HT1080 (cell line): ENCODE measurements at regions not wholly inside any gene's neighbourhood (a gene's known extent, or its start where the extent isn't known, plus 50 kb on each side); places are given as distances from the start of the nearest gene placed in this dataset.

Experiments used
- DNase-seq: peaks from one replicate; pipeline ENCODE4 v3.0.0-alpha.2; 2015; ENCODE audit warnings: low read depth

DNA sequence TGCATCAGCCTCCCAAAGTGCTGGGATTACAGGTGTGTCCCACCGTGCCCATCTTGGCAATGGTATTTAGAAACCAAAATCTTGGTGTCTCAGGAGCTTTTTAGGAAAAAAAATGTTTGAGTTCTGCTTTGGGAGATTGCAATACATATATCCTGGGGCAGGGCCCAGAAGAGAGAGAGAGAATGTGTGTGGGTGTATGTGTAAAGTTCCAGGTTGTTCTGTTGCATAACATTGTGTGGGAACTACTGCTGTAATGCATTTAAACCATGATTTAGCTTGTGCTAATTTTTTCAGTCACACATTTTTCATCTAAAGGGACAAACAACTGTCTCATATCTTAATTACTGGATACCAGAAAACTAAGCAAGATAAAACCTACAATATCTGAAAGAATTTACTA, 70.8 kb upstream of the NABP1 start:
- DNase-seq: no peak

DNA sequence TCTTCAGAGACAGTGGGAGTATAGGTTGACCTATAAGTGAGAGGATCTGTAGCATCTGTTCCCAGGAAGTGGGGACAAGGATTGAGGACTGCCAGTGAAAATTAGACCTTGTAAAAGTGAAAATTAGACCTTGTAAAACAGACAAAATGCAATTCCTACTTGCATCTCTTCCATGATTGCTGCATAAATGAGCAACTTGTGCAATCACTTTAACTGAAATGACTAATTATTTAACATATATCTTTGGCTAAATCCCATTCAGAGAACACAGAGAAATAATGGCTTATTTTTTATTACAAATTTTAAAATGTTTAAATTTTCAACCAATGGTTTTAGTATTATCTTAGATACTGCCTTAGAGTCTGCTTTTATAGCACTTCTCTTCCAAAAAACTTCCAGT, 67.2 kb upstream of the NABP1 start:
- DNase-seq: no peak

DNA sequence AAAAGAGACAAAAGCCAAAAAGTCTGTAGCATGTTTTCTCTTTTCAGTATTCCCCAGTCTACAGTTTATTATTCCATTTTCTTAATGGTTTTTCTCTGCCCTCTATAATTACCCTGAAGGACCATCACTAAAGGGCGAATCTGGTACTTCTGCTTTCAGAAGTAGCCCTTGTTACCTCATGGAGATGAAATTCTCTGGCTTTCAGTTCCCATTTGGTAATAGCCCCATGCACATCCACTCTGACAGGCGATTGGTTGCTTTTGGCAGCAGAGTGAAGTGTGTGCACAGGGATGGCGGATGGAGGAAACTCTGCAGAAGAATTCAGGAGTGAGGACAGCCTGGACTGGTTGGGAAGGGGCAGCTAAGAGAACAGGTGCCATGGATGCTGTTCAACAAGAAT, 66.3 kb upstream of the NABP1 start:
- no peak for DNase-seq

DNA sequence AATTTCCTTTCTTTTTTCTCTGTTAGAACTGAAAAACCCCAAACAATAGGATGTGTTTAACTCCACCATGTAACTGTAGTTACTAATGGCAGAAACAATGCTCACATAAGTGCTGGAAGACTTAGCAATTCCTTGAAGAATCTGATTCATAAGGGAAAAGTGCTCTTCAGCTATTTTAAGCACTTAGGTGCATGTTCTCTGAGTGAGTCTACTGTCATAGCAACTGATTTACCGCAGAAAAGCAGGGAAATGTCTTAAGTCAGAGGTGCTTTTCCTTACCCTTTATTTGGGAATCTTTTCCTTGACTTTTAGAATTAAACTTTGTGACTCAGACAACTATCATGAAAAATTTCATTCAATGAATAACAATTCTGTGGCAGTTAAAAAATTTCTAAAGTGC, 65.4 kb upstream of the NABP1 start:
- peak; percentile 95 for DNase-seq

DNA sequence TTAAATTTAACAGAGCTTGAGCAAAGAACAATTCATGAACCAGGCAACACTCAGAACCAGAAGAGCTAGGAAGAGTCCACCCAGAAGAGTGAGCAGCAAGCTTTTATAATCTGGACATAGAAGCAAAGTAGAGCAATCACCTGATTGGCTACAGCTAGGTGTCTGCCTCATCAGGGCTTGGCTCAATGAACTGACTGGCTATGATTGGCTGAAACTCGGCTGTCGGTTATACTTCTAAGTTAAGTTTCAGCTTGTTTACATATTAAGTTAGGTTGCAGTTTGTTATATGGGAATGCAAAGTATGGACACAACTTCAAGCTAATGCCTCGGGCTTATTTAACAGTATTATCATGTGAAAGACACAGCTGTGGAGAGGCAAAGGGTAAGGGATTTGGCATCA, 63.2 kb upstream of the NABP1 start:
- no peak for DNase-seq

DNA sequence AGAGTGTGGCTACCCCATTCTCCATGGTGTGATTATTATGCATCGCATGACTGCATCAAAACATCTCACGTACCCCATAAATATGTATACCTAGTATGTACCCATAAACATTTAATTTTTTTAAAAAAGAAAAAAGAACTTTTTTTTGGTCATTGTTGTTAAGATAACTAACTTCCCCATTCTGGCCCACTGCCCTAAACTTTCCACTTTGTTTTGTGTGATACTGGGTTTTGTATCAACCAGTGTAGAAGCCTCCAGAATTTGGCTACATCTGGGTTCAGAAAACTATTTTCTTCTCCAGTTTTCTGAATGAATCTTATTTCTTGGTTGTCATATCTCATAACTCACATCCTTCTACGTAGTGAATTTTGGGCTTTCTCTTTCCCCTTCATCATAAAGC, 62.3 kb upstream of the NABP1 start:
- no peak for DNase-seq

DNA sequence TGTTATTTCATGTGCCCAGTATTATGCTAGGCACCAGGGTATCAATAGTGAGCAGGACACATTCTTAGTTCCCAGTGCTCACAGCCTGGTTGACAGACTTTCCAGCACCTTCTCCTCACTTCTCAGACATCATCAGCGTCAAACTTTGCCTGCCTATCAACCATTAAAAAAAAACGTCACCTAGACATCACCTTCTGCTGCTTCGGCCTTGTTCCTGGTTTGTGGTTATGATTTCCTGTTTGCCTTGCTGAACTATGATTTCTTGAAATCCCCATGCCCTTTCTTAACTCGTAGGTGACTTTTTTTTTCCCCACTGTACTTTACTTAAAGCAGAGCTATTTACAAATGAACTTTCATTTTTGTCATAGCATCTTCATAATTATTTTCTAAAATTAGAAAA, 60.4 kb upstream of the NABP1 start:
- DNase-seq: peak; percentile 69

DNA sequence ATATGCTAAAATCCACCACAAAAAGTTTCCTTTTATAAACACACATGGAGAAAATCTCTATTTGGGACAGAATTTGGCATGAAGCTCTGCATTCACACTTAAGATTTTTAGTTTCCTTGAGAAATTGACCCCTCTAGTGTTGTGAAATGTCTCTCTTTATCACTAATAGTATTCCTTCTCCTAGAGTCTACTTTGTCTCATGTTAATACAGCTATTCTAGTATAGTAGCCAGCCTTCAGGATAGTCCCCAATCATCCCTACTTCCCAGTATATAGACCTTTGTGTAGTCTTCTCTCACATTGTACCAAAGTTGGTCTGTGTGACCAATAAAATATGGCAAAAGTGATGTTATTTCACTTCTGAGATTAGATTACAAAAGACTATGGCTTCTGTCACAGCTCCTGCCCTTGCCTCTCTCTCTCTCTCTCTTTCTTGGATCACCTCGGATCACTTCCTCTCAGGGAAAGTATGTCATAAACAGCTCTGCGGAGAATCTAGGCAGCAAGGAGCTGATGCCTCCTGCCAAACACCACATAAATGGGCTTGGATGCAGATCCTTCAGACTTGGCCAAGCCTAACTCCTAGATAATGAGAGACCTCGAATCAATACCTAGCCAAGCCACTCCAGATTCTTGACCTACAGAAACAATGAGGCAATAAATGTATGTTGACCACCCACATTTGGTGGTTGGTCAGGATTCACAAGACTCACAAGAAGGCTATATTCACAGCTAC, 59.7 kb upstream of the NABP1 start:
- DNase-seq: no peak

DNA sequence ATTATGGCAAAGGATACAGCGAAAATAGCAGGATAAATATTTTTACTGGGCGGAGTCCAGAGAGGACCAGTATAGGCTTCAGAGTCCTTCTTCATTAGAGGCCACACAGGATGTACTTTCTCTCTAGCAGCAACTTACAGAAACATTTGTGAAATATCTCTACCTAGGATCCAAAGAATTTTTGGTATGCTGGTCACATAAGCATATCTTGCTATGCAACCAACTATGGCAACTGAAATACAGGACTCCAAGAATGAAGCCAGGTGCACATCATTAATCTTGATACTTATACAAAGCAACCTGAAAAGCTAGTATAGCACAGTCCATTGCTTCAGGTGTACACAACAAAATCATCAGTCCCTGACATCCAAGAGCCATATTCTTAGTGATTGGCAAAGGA, 59.1 kb upstream of the NABP1 start:
- no peak for DNase-seq

DNA sequence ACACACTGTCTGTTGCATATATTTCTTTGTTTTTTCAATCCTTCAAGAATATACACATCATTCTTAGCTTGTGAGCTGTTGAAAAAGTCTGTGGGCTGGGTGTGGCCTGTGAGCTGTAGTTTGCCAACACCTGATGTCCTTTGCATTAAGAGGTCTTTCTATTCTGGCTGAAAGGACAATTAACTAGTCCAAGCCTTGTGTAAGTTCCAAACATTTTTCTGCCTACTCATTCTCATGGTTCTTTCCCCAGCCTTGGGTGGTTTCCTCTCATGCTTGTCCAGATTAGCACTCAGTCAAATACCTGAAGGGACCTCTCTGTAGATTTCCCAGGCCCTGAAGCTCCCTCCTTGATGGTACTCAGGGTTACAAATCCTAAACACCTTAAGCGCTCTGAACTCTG, 57.8 kb upstream of the NABP1 start:
- DNase-seq: no peak

DNA sequence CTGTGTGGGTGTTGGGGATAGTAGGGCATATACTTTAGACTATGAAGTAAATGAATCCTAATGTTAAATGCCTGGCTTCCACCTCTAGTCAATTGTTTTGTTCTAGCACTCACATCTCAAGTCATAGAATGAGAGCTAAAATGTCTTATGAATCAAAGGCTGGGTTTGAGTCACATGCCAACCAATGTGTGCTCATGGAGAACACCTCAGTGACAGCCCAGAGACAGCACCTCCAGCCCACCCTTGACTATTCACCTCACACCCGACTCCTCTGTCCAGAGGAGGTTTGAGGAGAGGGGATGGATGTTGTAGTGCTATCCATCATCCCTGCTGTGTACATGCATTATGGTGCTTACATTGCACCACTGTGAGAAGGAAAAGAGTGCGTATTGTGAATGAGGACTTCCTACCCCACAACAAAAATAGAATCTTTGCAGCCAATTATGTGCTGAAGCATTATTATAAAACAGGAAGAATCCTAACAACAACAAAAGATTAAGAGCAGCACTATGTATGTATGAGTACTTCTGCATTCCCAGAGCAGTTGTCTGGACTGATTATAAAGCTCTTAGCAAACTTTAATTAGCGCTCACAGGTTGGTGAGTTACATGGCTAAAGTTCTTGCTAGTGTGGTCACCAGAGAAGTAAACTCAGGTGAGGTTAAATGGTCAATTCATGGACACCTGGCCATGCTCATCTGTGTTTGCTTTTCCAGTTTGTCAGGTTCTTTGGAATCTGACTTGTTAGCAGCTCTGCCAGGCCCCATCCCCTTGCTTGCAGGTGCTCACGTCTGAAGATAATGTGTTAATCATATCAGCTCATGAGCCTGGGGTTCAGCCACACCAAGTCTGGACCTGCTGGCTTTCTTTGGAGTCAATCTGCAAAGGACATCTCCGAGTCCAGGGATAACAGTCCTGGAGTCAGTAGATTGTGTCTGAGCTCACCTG, 55.3 kb upstream of the NABP1 start:
- DNase-seq: no peak

DNA sequence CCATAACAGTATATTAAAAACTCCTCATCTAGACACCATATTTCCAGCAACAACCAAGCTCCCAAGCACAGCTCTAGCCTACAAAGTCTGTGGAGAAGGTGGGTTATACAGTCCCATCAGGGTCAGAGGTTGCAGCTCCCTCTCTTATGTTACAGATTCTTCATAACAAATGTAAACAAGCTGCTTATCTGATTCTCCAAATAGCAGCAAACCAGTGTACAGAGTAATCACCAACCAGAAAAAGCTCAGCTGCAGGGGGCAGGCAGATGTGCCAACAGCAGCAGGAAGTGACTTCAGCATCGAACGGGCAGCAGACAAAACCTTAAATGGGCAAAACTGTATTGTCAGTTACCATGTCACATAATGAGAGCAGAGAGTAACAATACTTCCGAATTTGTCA, 52.9 kb upstream of the NABP1 start:
- peak; percentile 65 for DNase-seq

DNA sequence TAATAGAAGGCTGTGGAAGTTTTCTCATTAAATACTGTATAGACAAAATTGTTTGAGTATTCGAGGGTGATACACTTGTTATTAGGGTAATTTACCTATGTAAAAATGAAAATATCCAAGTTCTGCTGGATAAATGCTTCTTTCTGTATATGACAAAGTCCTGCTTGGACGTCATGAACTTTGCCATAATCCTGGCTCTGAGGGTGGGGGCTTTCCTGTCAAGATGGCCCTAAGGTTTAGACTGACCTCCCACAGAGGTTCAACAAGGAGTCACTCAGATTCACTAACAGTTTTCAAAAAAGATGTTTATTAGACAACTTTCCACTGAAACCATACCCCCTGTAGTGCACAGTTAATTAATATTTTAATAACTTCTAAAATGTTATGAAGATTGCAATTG, 52.5 kb upstream of the NABP1 start:
- DNase-seq: no peak

DNA sequence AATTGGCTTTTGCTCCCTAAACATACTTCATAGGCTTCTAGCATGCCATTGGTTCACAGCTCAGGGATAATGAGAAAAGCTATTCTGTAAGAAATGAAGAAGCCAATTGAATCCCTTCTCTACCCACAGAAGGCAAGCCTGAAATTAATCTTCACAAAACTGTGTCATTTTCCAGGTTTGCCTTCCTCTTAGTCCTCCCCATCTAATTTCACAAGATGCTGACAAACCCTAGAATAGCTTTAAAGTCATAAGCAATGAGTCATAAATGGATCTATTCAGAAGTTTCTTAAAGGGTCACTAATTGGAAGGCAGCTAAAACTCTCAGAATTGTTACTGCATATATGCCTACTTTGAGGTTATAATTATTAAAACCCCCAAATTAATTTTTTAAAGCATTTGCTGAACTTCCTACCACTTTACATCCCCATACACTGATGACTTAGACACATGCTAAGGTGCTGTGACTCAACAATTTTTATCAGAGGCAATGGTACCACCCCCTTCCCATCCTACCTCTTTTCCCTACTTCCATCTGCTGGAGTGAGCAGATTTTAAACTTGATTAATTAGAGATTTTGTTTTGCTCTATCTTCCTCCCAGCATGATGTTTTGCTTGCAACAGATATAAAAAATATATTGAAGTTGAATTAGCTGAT, 51.3 kb upstream of the NABP1 start:
- peak; percentile 69 for DNase-seq

DNA sequence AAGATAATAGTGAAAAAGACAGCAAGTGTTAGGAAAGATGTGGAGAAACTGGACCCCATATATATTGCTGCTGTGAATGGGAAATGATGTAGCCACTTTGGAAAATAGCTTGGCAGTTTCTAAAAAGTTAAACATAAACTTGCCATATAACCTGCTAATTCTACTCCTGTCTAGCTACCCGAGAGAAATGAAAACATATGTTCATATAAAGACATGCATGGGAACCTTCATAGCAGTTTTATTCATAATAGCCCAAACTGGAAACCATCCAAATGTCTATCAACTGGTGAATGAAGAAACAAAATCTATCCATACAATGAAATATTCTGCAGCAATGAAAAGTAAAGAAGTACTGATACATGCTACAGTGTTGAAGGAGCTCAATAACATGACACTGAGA, 50.4 kb upstream of the NABP1 start:
- DNase-seq: no peak
